H1 (cell line): ENCODE measurements at regions not wholly inside any gene's neighbourhood (a gene's known extent, or its start where the extent isn't known, plus 50 kb on each side); places are given as distances from the start of the nearest gene placed in this dataset.

Source experiments
- CTCF ChIA-PET: fragments of 300-600 bp; sonication (Branson Sonifier 250); formaldehyde crosslinking; loops from one replicate; lab custom pipeline; 2021; ENCODE audit not compliant: partially characterized antibody; lab: Charles Lee
- POLR2A ChIA-PET: fragments of 300-600 bp; sonication (Branson Sonifier 250); formaldehyde crosslinking; loops from one replicate; lab custom pipeline; 2021; ENCODE audit warnings: inconsistent platforms; ENCODE audit not compliant: partially characterized antibody; lab: Charles Lee
- DNase-seq, 2 experiments: peaks; one replicate each; pipeline versions ENCODE4 v3.0.0 to v3.0.0-alpha.2; 2010 to 2022; ENCODE audit warnings: low spot score in 2 of 2, low read depth in 1 of 2, mixed read lengths in 1 of 2
- FAIRE-seq: peaks from 2 replicates; lab custom pipeline; 2011; peaks lifted over from hg19 to GRCh38; lab: Jason Lieb, UNC
- H2AFZ ChIP-seq: 2 replicates; pipeline ENCODE4 v1.8.1; 2012; ENCODE audit warnings: low read length, inconsistent platforms
- H2AK5ac ChIP-seq: 2 replicates; pipeline ENCODE4 v1.6.1; 2013; ENCODE audit warnings: low read depth, low read length
- H2BK120ac ChIP-seq: replicated peaks from 2 replicates; pipeline ENCODE3; 2013; ENCODE audit warnings: low read depth, low read length, inconsistent platforms
- H2BK12ac ChIP-seq: 2 replicates; pipeline ENCODE4 v1.6.1; 2013; ENCODE audit warnings: low read depth, low read length
- H2BK15ac ChIP-seq: 2 replicates; pipeline ENCODE4 v1.6.1; 2013; ENCODE audit warnings: low read length
- H2BK20ac ChIP-seq: 2 replicates; pipeline ENCODE4 v1.6.1; 2013; ENCODE audit warnings: low read length
- H2BK5ac ChIP-seq: 2 replicates; pipeline ENCODE4 v1.6.1; 2013; ENCODE audit warnings: low read depth, low read length
- H3K14ac ChIP-seq: 2 replicates; pipeline ENCODE4 v1.6.1; 2013; ENCODE audit warnings: inconsistent platforms; ENCODE audit not compliant: insufficient read length
- H3K18ac ChIP-seq: 2 replicates; pipeline ENCODE4 v1.6.1; 2013; ENCODE audit warnings: low read length; ENCODE audit errors: extremely low read depth
- H3K23ac ChIP-seq: 2 replicates; pipeline ENCODE4 v1.6.1; 2013; ENCODE audit warnings: inconsistent platforms; ENCODE audit not compliant: insufficient read length
- H3K23me2 ChIP-seq: 2 replicates; pipeline ENCODE4 v1.6.1; 2013; ENCODE audit warnings: low read depth, low read length
- H3K27ac ChIP-seq: 2 replicates; pipeline ENCODE4 v1.6.1; 2011; ENCODE audit warnings: low read depth, low read length, inconsistent platforms
- H3K27me3 ChIP-seq, 4 experiments: replicated peaks in 1 of 4; 1 replicate in 1 of 4; 2 replicates in 3 of 4; pipeline versions ENCODE4 v1.6.1 to v1.8.1; 2011 to 2013; ENCODE audit warnings: low read length in 3 of 4, mild to moderate bottlenecking in 3 of 4, inconsistent platforms in 2 of 4, mixed read lengths in 2 of 4, moderate library complexity in 1 of 4; ENCODE audit not compliant: control insufficient read depth in 3 of 4, insufficient read depth in 3 of 4; ENCODE audit errors: extremely low read depth in 1 of 4
- H3K36me3 ChIP-seq, 4 experiments: 2 replicates each; pipeline versions ENCODE4 v1.6.1 to v1.8.1; 2011 to 2013; ENCODE audit warnings: mild to moderate bottlenecking in 4 of 4, low read length in 3 of 4, moderate library complexity in 2 of 4, control low read depth in 1 of 4, inconsistent platforms in 1 of 4; ENCODE audit not compliant: insufficient read depth in 4 of 4, control insufficient read depth in 2 of 4
- H3K4ac ChIP-seq: replicated peaks from 2 replicates; pipeline ENCODE3; 2013; ENCODE audit warnings: low read length, low read depth, mixed read lengths, inconsistent platforms; ENCODE audit not compliant: insufficient read length
- H3K4me1 ChIP-seq, 4 experiments: replicated peaks in 1 of 4; 1 replicate in 1 of 4; 2 replicates in 3 of 4; pipeline versions ENCODE4 v1.6.1 to v1.8.1; 2011 to 2013; ENCODE audit warnings: low read length in 3 of 4, inconsistent platforms in 2 of 4, mixed read lengths in 1 of 4; ENCODE audit not compliant: insufficient read depth in 4 of 4, control insufficient read depth in 3 of 4
- H3K4me2 ChIP-seq, 2 experiments: 2 replicates each; pipeline versions ENCODE4 v1.6.1 to v1.8.1; 2011 to 2013; ENCODE audit warnings: low read depth in 2 of 2, low read length in 2 of 2, control low read depth in 1 of 2, inconsistent platforms in 1 of 2, mild to moderate bottlenecking in 1 of 2; ENCODE audit not compliant: insufficient read depth in 1 of 2
- H3K4me3 ChIP-seq, 4 experiments: fragments of 200-600, 300-600 bp in 1 of 4; sonication (generic), shearing (Covaris generic), sonication (Bioruptor Twin) in 1 of 4; 2 replicates each; pipeline versions ENCODE4 v1.5.1 to v1.8.1; 2011 to 2016; ENCODE audit warnings: low read length in 4 of 4, low read depth in 3 of 4, control low read depth in 2 of 4, inconsistent platforms in 2 of 4, mild to moderate bottlenecking in 2 of 4, mixed read lengths in 1 of 4, moderate library complexity in 1 of 4; ENCODE audit not compliant: insufficient read depth in 2 of 4; ENCODE audit errors: extremely low read depth in 1 of 4
- H3K56ac ChIP-seq: replicated peaks from 2 replicates; pipeline ENCODE3; 2013; ENCODE audit warnings: low read depth, mild to moderate bottlenecking, mixed read lengths, low read length, inconsistent platforms; ENCODE audit not compliant: insufficient read length
- H3K79me1 ChIP-seq: 2 replicates; pipeline ENCODE4 v1.6.1; 2013; ENCODE audit warnings: low read depth, low read length, control low read depth
- H3K79me2 ChIP-seq, 2 experiments: 2 replicates each; pipeline versions ENCODE4 v1.6.1 to v1.8.1; 2012 to 2013; ENCODE audit warnings: low read length in 2 of 2, mild to moderate bottlenecking in 2 of 2, inconsistent platforms in 1 of 2; ENCODE audit not compliant: insufficient read depth in 2 of 2, control insufficient read depth in 1 of 2
- H3K9ac ChIP-seq, 4 experiments: replicated peaks in 1 of 4; 1 replicate in 1 of 4; 2 replicates in 3 of 4; pipeline versions ENCODE4 v1.6.1 to v1.8.1; 2011 to 2013; ENCODE audit warnings: low read depth in 3 of 4, low read length in 3 of 4, control low read depth in 2 of 4, mild to moderate bottlenecking in 2 of 4, moderate library complexity in 2 of 4, inconsistent platforms in 1 of 4; ENCODE audit errors: extremely low read depth in 1 of 4
- H3K9me3 ChIP-seq, 2 experiments: 2 replicates each; pipeline versions ENCODE4 v1.6.1 to v1.8.1; 2012 to 2013; ENCODE audit warnings: mild to moderate bottlenecking in 2 of 2, moderate library complexity in 2 of 2, control low read depth in 1 of 2, inconsistent platforms in 1 of 2, low read depth in 1 of 2, low read length in 1 of 2, mixed read lengths in 1 of 2; ENCODE audit not compliant: insufficient read depth in 2 of 2
- H4K20me1 ChIP-seq, 2 experiments: replicated peaks in 1 of 2; 2 replicates each; pipeline versions ENCODE3 to v1.8.1; 2011 to 2013; ENCODE audit warnings: inconsistent platforms in 2 of 2, low read length in 2 of 2, mild to moderate bottlenecking in 1 of 2; ENCODE audit not compliant: insufficient read depth in 2 of 2, control insufficient read depth in 1 of 2
- H4K5ac ChIP-seq: 2 replicates; pipeline ENCODE4 v1.6.1; 2013; ENCODE audit warnings: low read length, low read depth, mixed read lengths, inconsistent platforms; ENCODE audit not compliant: insufficient read length
- H4K8ac ChIP-seq: 2 replicates; pipeline ENCODE4 v1.8.0; 2013; ENCODE audit warnings: mild to moderate bottlenecking, moderate library complexity, low read length, inconsistent platforms; ENCODE audit not compliant: insufficient read depth; ENCODE audit errors: extremely low read depth
- H4K91ac ChIP-seq: replicated peaks from 2 replicates; pipeline ENCODE3; 2013; ENCODE audit warnings: low read length, mixed read lengths, inconsistent platforms; ENCODE audit not compliant: insufficient read length
- RAD21 ChIP-seq, 2 experiments: IDR thresholded peaks in 1 of 2; conservative IDR thresholded peaks in 1 of 2; 2 replicates each; pipeline ENCODE4 v1.6.1; 2011; ENCODE audit warnings: low read depth in 2 of 2, low read length in 2 of 2, improper control_type of control experiment in 1 of 2, inconsistent platforms in 1 of 2, mild to moderate bottlenecking in 1 of 2, moderate library complexity in 1 of 2
- WGBS, 2 experiments: shearing (Covaris generic) in 1 of 2; methylation state at CpG; one replicate each; pipeline versions ENCODE4 v1.1.6 to v1.1.7; 2013 to 2015; ENCODE audit warnings: low lambda C conversion rate in 2 of 2, mixed read lengths in 2 of 2, inconsistent platforms in 1 of 2, low coverage in 1 of 2, missing lambda C conversion rate in 1 of 2; ENCODE audit not compliant: insufficient replicate concordance in 2 of 2, insufficient coverage in 1 of 2, insufficient read length in 1 of 2; ENCODE audit errors: extremely low coverage in 1 of 2, missing lambda C conversion rate in 1 of 2; 5-methylcytosine and 5-hydroxymethylcytosine counted together

DNA sequence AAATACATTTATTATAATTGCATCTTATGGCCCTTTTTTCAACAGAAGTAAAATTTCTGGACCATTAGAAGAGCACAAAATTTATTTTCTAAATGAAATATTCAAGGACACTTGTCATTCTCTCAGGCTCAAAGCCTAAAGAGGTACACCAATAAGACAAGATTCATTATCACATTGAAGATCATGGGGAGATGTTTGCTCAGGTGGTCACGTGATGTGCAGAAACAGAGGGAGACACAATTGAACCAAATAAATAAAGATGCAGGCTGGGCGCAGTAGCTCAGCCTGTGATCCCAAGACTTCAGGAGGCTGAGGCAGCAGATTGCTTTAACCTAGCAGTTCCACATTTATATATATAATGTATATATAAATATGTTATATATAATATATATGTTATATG is 53.2 kb upstream of the TMEM254 start:
- CTCF ChIA-PET: interaction anchor here (1.2 kb wide), 1 partner anchor 8 kb away, joined by 3 read pairs; no protein-coding TSS in a partner anchor
- H3K9me3 ChIP-seq: no peaks in the 10 kb centered on the region
- H3K9ac ChIP-seq: no peak overlapping the region
- no peak overlapping the region for H4K8ac ChIP-seq
- H3K4ac ChIP-seq: no peak overlapping the region
- no peak overlapping the region for H2AK5ac ChIP-seq
- H2BK15ac ChIP-seq: no peak overlapping the region
- DNase-seq: no peak
- H2BK120ac ChIP-seq: no peak overlapping the region
- no peaks in the 10 kb centered on the region for H4K20me1 ChIP-seq
- no peak overlapping the region for H3K27ac ChIP-seq
- 82% methylated on average over 2 of the region's 2 CpGs; no CpG with 5 or more reads in 1 of the 2 experiments for WGBS, 2 experiments
- H3K4me3 ChIP-seq: no peak overlapping the region
- POLR2A ChIA-PET: interaction anchor here (0.7 kb wide), 1 partner anchor 99 kb away, joined by 3 read pairs; no protein-coding TSS in a partner anchor
- no peaks in the 10 kb centered on the region for H3K23me2 ChIP-seq
- H3K23ac ChIP-seq: no peak overlapping the region
- H3K56ac ChIP-seq: no peak overlapping the region
- H3K79me2 ChIP-seq: no peaks in the 10 kb centered on the region
- H2BK12ac ChIP-seq: no peak overlapping the region
- no peak for FAIRE-seq
- no peaks in the 10 kb centered on the region for H3K79me1 ChIP-seq
- H3K27me3 ChIP-seq: no peaks in the 10 kb centered on the region; a peak in 1 of 7 replicates
- no peak overlapping the region for H4K91ac ChIP-seq
- no peak overlapping the region for H3K4me2 ChIP-seq
- H2BK20ac ChIP-seq: no peak overlapping the region
- no peak overlapping the region for H3K18ac ChIP-seq
- no peak overlapping the region for H2BK5ac ChIP-seq
- H2AFZ ChIP-seq: no peak overlapping the region
- H4K5ac ChIP-seq: no peak overlapping the region
- H3K4me1 ChIP-seq: no peaks in the 10 kb centered on the region
- no peaks in the 10 kb centered on the region for H3K36me3 ChIP-seq
- no peak overlapping the region for H3K14ac ChIP-seq
- TF ChIP-seq RAD21 (IDR thresholded peaks at IDR 0.05 in 1 of 2, conservative IDR thresholded peaks at IDR 0.05 in 1 of 2; ENCODE audit: low read depth in 2 of 2, low read length in 2 of 2): no peak
